Osteocyte (in vitro differentiated cells): ENCODE measurements at regions not wholly inside any gene's neighbourhood (a gene's known extent, or its start where the extent isn't known, plus 50 kb on each side); places are given as distances from the start of the nearest gene placed in this dataset.

ENCODE experiments used
- DNase-seq: peaks from one replicate; pipeline ENCODE4 v3.0.0; 2021; ENCODE audit warnings: mixed read lengths; ENCODE audit not compliant: unreplicated experiment; ENCODE audit errors: extremely low spot score
- H3K27ac Mint-ChIP-seq: one replicate; pipeline ENCODE4 v1.8.0; 2021; ENCODE audit warnings: mild to moderate bottlenecking, mixed read lengths; ENCODE audit not compliant: unreplicated experiment
- H3K27me3 Mint-ChIP-seq: one replicate; pipeline ENCODE4 v1.8.0; 2021; ENCODE audit warnings: mixed read lengths; ENCODE audit not compliant: unreplicated experiment
- H3K36me3 Mint-ChIP-seq: one replicate; pipeline ENCODE4 v1.8.0; 2021; ENCODE audit warnings: mixed read lengths; ENCODE audit not compliant: unreplicated experiment
- H3K4me1 Mint-ChIP-seq: one replicate; pipeline ENCODE4 v1.8.0; 2021; ENCODE audit warnings: mixed read lengths; ENCODE audit not compliant: unreplicated experiment
- H3K4me3 Mint-ChIP-seq: one replicate; pipeline ENCODE4 v1.8.0; 2021; ENCODE audit warnings: mild to moderate bottlenecking, moderate library complexity, mixed read lengths; ENCODE audit not compliant: unreplicated experiment
- H3K9me3 Mint-ChIP-seq: one replicate; pipeline ENCODE4 v1.8.0; 2021; ENCODE audit warnings: mixed read lengths; ENCODE audit not compliant: unreplicated experiment
- TF ChIP-seq, protein P1 (sequence below): fragments of 200-600 bp; sonication (generic); IDR thresholded peaks from 2 replicates; pipeline ENCODE4 v1.5.0; 2021; ENCODE audit warnings: antibody characterized with exemption, mild to moderate bottlenecking, moderate library complexity

DNA sequence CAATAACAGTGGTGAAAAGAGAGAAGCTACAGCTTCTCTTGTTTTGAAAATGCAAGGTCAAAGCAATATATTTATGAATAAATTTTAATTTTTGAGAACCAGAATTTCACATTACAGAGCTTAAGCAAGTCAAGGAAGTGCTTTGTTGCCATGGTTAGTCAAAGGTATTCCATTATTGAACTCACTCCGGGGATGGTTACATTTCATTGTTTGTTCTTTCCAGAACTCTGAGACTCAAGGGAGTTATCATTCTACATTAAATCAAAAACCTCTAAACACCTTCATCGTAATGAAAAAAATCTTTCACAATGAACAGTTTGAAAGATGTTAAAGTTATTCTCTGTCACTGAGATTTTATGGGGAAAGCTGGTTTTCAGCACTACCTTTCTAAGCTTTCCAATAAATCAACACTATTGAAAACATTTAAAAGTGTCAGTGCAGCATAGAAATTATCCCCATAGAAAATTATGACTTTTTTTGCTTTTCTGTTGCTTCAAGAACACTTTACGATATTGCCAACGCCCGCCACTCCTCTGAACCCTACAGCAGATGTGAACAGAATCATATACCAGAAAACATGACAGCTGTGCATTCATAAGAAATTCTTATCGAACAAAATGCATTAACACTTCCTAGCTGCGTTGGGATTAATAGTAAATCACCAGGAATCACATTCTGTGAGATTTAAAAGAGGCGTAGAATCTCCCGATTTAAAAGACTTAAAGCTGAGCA lies 83.0 kb downstream of the OTOL1 start:
- no peaks in the 10 kb centered on the region for H3K9me3 Mint-ChIP-seq

DNA sequence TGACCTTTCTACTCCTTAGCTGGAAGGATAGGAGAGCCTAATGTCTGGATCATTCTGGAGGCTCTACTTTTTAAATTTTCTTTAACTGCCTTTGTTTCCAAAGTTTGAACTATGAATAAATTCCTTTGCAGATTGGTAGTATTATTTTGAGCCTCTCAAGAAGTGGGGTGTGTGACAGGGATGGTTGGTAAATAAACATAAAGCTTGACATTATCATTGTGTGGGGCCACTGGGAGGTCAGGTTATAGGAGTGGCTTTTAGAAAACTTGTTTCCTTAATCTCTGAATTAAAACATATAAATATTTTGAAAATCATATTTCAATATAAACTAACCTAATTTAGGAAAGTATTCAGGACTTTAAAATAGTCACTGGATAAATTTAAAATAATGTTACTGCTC lies 89.3 kb downstream of the OTOL1 start:
- no peak for DNase-seq

More for the DNA sequence above, 83.0 kb downstream of the OTOL1 start:
- TF ChIP-seq, protein P1, sequence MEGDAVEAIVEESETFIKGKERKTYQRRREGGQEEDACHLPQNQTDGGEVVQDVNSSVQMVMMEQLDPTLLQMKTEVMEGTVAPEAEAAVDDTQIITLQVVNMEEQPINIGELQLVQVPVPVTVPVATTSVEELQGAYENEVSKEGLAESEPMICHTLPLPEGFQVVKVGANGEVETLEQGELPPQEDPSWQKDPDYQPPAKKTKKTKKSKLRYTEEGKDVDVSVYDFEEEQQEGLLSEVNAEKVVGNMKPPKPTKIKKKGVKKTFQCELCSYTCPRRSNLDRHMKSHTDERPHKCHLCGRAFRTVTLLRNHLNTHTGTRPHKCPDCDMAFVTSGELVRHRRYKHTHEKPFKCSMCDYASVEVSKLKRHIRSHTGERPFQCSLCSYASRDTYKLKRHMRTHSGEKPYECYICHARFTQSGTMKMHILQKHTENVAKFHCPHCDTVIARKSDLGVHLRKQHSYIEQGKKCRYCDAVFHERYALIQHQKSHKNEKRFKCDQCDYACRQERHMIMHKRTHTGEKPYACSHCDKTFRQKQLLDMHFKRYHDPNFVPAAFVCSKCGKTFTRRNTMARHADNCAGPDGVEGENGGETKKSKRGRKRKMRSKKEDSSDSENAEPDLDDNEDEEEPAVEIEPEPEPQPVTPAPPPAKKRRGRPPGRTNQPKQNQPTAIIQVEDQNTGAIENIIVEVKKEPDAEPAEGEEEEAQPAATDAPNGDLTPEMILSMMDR, result no peak
- no peaks in the 10 kb centered on the region for H3K36me3 Mint-ChIP-seq
- H3K27me3 Mint-ChIP-seq, result peaks cover 3% of the 10 kb centered on the region
- H3K27ac Mint-ChIP-seq, result no peak overlapping the region
- no peak overlapping the region for H3K4me3 Mint-ChIP-seq
- H3K4me1 Mint-ChIP-seq, result no peaks in the 10 kb centered on the region
- DNase-seq, result no peak

DNA sequence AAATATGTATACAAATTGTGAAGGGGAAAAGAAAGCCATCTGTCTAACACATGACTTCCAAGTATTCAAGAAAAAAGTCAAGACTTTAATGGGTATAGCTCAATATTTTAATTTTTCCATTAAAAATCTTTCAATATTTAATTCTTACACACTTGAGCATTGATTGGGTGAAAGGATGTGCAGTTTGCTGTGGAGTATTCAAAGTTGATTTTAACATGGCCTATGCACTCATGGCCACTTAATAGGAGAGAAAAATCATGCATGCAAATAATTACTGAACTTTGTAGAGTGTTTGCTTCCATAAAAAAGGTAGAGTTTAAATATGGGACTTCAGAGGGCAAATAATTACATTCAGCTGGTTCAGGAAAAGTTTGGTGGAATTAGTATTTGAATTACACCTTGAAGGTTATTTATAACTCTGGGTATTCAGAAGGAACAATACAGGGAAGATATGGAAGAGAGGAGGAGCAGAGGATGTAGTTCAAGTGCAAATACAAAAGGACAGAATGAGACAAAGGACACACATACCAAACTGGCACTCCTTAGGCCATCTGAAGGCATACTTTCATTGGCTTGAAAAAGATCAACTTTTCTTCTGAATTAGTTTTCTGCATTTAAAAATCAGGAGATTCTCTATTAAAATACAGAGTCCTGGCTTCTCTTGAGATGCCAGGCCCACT lies 90.1 kb downstream of the OTOL1 start:
- no peaks in the 10 kb centered on the region for H3K36me3 Mint-ChIP-seq
- no peaks in the 10 kb centered on the region for H3K27me3 Mint-ChIP-seq
- H3K9me3 Mint-ChIP-seq, result no peaks in the 10 kb centered on the region
- DNase-seq, result no peak
- TF ChIP-seq, protein P1, result no peak
- H3K4me1 Mint-ChIP-seq, result no peaks in the 10 kb centered on the region
- no peak overlapping the region for H3K27ac Mint-ChIP-seq
- H3K4me3 Mint-ChIP-seq, result no peak overlapping the region

More for the DNA sequence above, 89.3 kb downstream of the OTOL1 start:
- no peak overlapping the region for H3K27ac Mint-ChIP-seq
- no peaks in the 10 kb centered on the region for H3K4me1 Mint-ChIP-seq
- no peaks in the 10 kb centered on the region for H3K27me3 Mint-ChIP-seq
- H3K4me3 Mint-ChIP-seq, result no peak overlapping the region
- H3K9me3 Mint-ChIP-seq, result no peaks in the 10 kb centered on the region
- no peaks in the 10 kb centered on the region for H3K36me3 Mint-ChIP-seq
- TF ChIP-seq, protein P1, result no peak

DNA sequence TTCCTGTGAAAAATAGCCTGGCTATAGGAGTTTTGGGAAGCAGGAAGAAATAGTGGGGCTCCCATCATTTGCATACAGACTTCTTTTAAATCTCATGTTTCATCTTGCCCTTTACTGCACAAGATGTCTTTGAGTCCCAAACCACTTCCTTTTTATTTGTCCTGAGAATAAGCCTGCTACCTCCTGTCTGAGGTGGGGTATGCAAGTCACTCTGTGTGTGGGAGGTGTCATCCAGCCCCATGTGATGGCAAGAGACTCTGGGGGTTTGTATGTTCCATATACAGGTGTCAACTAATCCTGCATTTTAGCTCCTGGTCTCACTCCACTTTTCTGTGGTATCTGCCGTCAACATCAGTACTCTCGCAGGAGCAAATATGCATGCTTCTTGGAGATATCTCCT lies 102.0 kb downstream of the OTOL1 start:
- Mint-ChIP-seq H3K27me3 (peaks cover 14% of the 10 kb centered on the region), H3K9me3 (no peaks in the 10 kb centered on the region)
- TF ChIP-seq, protein P1, result no peak

DNA sequence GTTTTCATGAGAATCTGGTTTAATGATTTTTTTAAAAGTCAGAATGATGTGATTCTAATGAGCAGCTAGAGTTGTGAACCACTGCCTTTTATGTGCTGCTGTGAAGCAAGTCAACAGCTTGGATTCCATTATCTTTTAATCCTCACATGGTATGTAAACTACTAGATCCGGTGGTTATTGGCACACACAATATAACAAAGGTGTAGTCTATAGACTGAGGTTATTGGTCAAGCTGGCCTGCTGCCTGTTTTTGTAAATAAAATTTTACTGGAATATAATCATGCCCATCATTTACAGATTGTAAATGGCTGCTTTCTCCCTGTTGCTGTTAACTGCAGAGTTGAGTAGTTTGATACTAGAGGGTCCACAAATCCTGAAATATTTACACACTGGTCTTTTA lies 103.1 kb downstream of the OTOL1 start:
- no peak for DNase-seq
- H3K27ac Mint-ChIP-seq, result no peak overlapping the region
- no peaks in the 10 kb centered on the region for H3K4me1 Mint-ChIP-seq
- no peaks in the 10 kb centered on the region for H3K9me3 Mint-ChIP-seq
- H3K4me3 Mint-ChIP-seq, result no peak overlapping the region
- TF ChIP-seq, protein P1, result no peak
- H3K27me3 Mint-ChIP-seq, result peaks cover 16% of the 10 kb centered on the region
- no peaks in the 10 kb centered on the region for H3K36me3 Mint-ChIP-seq

More for the DNA sequence above, 102.0 kb downstream of the OTOL1 start:
- Mint-ChIP-seq H3K36me3 (no peaks in the 10 kb centered on the region), H3K4me1 (no peaks in the 10 kb centered on the region), H3K27ac (no peak overlapping the region), H3K4me3 (no peak overlapping the region)
- no peak for DNase-seq
